ENCODE measurements at regions not wholly inside any gene's neighbourhood (a gene's known extent, or its start where the extent isn't known, plus 50 kb on each side); places are given as distances from the start of the nearest gene placed in this dataset.

GRCh38 chr2:65742977-65743376 lies 310.6 kb upstream of the SPRED2 start:
- TF ChIP-seq EP300 (IDR thresholded peaks at IDR 0.05; ENCODE audit: borderline replicate concordance) (no peak), RAD21 (IDR thresholded peaks at IDR 0.05; ENCODE audit: low read depth) (no peak), CEBPB (IDR thresholded peaks at IDR 0.05) (no peak), CREB1 (IDR thresholded peaks at IDR 0.05; ENCODE audit: low read depth) (no peak), YY1 (IDR thresholded peaks at IDR 0.05; ENCODE audit: low read depth) (no peak)
- TF ChIP-seq, protein P1, sequence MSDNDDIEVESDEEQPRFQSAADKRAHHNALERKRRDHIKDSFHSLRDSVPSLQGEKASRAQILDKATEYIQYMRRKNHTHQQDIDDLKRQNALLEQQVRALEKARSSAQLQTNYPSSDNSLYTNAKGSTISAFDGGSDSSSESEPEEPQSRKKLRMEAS (IDR thresholded peaks at IDR 0.05) = no peak
